ENCODE measurements at regions not wholly inside any gene's neighbourhood (a gene's known extent, or its start where the extent isn't known, plus 50 kb on each side); places are given as distances from the start of the nearest gene placed in this dataset.

GRCh38 chr5:125914471-125914870 is 508.7 kb upstream of the GRAMD2B start:
- TF ChIP-seq CTCF (IDR thresholded peaks at IDR 0.05) (no peak), EP300 (IDR thresholded peaks at IDR 0.05) (no peak), POLR2A (IDR thresholded peaks at IDR 0.05) (no peak)

All from tibial nerve (tissue), 4 donors.